Neural progenitor cell (in vitro differentiated cells): ENCODE measurements at regions not wholly inside any gene's neighbourhood (a gene's known extent, or its start where the extent isn't known, plus 50 kb on each side); places are given as distances from the start of the nearest gene placed in this dataset.

Experiments
- DNase-seq: peaks from one replicate; pipeline ENCODE4 v3.0.0-alpha.2; 2016; ENCODE audit warnings: low spot score
- H2AFZ ChIP-seq: fragments of 200-600 bp; sonication (generic); replicated peaks from 2 replicates; pipeline ENCODE4 v1.6.1; 2016; ENCODE audit warnings: antibody characterized with exemption
- H3F3A ChIP-seq: fragments of 200-600 bp; sonication (generic); 2 replicates; pipeline ENCODE4 v1.6.1; 2016; ENCODE audit warnings: antibody characterized with exemption, low read depth
- H3K27ac ChIP-seq: fragments of 200-600 bp; sonication (generic); 2 replicates; pipeline ENCODE4 v1.5.1; 2016; ENCODE audit warnings: mild to moderate bottlenecking
- H3K27me3 ChIP-seq: fragments of 200-600 bp; sonication (generic); 2 replicates; pipeline ENCODE4 v1.6.1; 2016; ENCODE audit warnings: mild to moderate bottlenecking, moderate library complexity
- H3K36me3 ChIP-seq: fragments of 200-600 bp; sonication (generic); 2 replicates; pipeline ENCODE4 v1.5.1; 2016
- H3K4me1 ChIP-seq: fragments of 200-600 bp; sonication (generic); 2 replicates; pipeline ENCODE4 v1.6.1; 2016; ENCODE audit warnings: mixed run types
- H3K4me2 ChIP-seq: fragments of 200-600 bp; sonication (generic); 2 replicates; pipeline ENCODE4 v1.6.1; 2016
- H3K4me3 ChIP-seq: fragments of 200-600 bp; sonication (generic); 2 replicates; pipeline ENCODE4 v1.5.1; 2016
- H3K79me2 ChIP-seq: fragments of 200-600 bp; sonication (generic); 2 replicates; pipeline ENCODE4 v1.6.1; 2016; ENCODE audit warnings: low read depth
- H3K9ac ChIP-seq: fragments of 200-600 bp; sonication (generic); 2 replicates; pipeline ENCODE4 v1.6.1; 2016
- H3K9me3 ChIP-seq: fragments of 200-600 bp; sonication (generic); 2 replicates; pipeline ENCODE4 v1.5.1; 2016; ENCODE audit warnings: low read depth
- H4K20me1 ChIP-seq: fragments of 200-600 bp; sonication (generic); 2 replicates; pipeline ENCODE4 v1.6.1; 2016; ENCODE audit warnings: low read depth
- H3K27ac Mint-ChIP-seq: 3 replicates; pipeline ENCODE4 v1.8.0; 2021; ENCODE audit warnings: mixed read lengths
- H3K27me3 Mint-ChIP-seq: 2 replicates; pipeline ENCODE4 v1.8.0; 2022; ENCODE audit warnings: low read depth, mild to moderate bottlenecking, inconsistent platforms, moderate library complexity, mixed read lengths; ENCODE audit not compliant: insufficient read depth
- H3K36me3 Mint-ChIP-seq: 3 replicates; pipeline ENCODE4 v1.8.0; 2021; ENCODE audit warnings: mixed read lengths
- H3K4me1 Mint-ChIP-seq: 3 replicates; pipeline ENCODE4 v1.8.0; 2021; ENCODE audit warnings: mixed read lengths
- H3K4me3 Mint-ChIP-seq: 3 replicates; pipeline ENCODE4 v1.8.0; 2021; ENCODE audit warnings: mild to moderate bottlenecking, moderate library complexity, mixed read lengths
- H3K9me3 Mint-ChIP-seq: 3 replicates; pipeline ENCODE4 v1.8.0; 2020; ENCODE audit warnings: mixed read lengths
- CTCF ChIP-seq: fragments of 200-600 bp; sonication (generic); IDR thresholded peaks from 2 replicates; pipeline ENCODE4 v1.5.1; 2017; ENCODE audit warnings: antibody characterized with exemption, mild to moderate bottlenecking
- EZH2 ChIP-seq: fragments of 200-600 bp; sonication (generic); IDR thresholded peaks from 2 replicates; pipeline ENCODE4 v1.6.1; 2017; ENCODE audit warnings: antibody characterized with exemption, mild to moderate bottlenecking, moderate library complexity
- EZH2phosphoT487 ChIP-seq: fragments of 200-600 bp; sonication (generic); IDR thresholded peaks from 2 replicates; pipeline ENCODE4 v1.6.1; 2017; ENCODE audit warnings: antibody characterized with exemption

GRCh38 chr6:20301256-20301655 is 89.0 kb upstream of the MBOAT1 start:
- TF ChIP-seq CTCF (no peak), EZH2phosphoT487 (no peak), EZH2 (no peak)
- Histone ChIP-seq H3K4me2 (no peak overlapping the region), H2AFZ (no peak overlapping the region), H3F3A (no peaks in the 10 kb centered on the region), H3K27ac (no peak overlapping the region), H4K20me1 (no peaks in the 10 kb centered on the region), H3K4me1 (no peaks in the 10 kb centered on the region), H3K9me3 (no peaks in the 10 kb centered on the region), H3K27me3 (no peaks in the 10 kb centered on the region), H3K36me3 (no peaks in the 10 kb centered on the region), H3K4me3 (no peak overlapping the region), H3K79me2 (no peaks in the 10 kb centered on the region), H3K9ac (no peak overlapping the region)
- H3K9me3 Mint-ChIP-seq: peaks cover 2% of the 10 kb centered on the region
- H3K36me3 Mint-ChIP-seq: no peaks in the 10 kb centered on the region
- H3K4me3 Mint-ChIP-seq: no peak overlapping the region
- no peak for DNase-seq
- no peak overlapping the region for H3K27ac Mint-ChIP-seq
- no peaks in the 10 kb centered on the region for H3K4me1 Mint-ChIP-seq
- peaks cover 10% of the 10 kb centered on the region for H3K27me3 Mint-ChIP-seq

- Histone ChIP-seq H3K9me3 (no peaks in the 10 kb centered on the region), H3K79me2 (no peaks in the 10 kb centered on the region), H2AFZ (no peak overlapping the region), H3K36me3 (no peaks in the 10 kb centered on the region), H3K4me1 (no peaks in the 10 kb centered on the region), H3K27me3 (no peaks in the 10 kb centered on the region), H3K4me2 (no peak overlapping the region), H3F3A (no peaks in the 10 kb centered on the region), H4K20me1 (no peaks in the 10 kb centered on the region), H3K27ac (no peak overlapping the region), H3K4me3 (no peak overlapping the region), H3K9ac (no peak overlapping the region)
- TF ChIP-seq CTCF (no peak), EZH2 (no peak), EZH2phosphoT487 (no peak)
- Mint-ChIP-seq H3K27ac (no peak overlapping the region), H3K4me3 (no peak overlapping the region), H3K36me3 (no peaks in the 10 kb centered on the region), H3K9me3 (peaks cover 2% of the 10 kb centered on the region), H3K27me3 (peaks cover 10% of the 10 kb centered on the region), H3K4me1 (no peaks in the 10 kb centered on the region)
- no peak for DNase-seq
These were observed 89.9 kb upstream of the MBOAT1 start for GRCh38 chr6:20302168-20302567.

GRCh38 chr6:20302702-20303251 is 90.5 kb upstream of the MBOAT1 start:
- Histone ChIP-seq H2AFZ (no peak overlapping the region), H3K27ac (no peak overlapping the region), H3K9me3 (no peaks in the 10 kb centered on the region), H3K4me3 (no peak overlapping the region), H3K4me2 (no peak overlapping the region), H3K27me3 (no peaks in the 10 kb centered on the region), H3F3A (no peaks in the 10 kb centered on the region), H4K20me1 (no peaks in the 10 kb centered on the region), H3K9ac (no peak overlapping the region), H3K36me3 (no peaks in the 10 kb centered on the region), H3K4me1 (no peaks in the 10 kb centered on the region), H3K79me2 (no peaks in the 10 kb centered on the region)
- no peaks in the 10 kb centered on the region for H3K4me1 Mint-ChIP-seq
- no peaks in the 10 kb centered on the region for H3K36me3 Mint-ChIP-seq
- H3K27ac Mint-ChIP-seq: no peak overlapping the region
- DNase-seq: no peak
- TF ChIP-seq CTCF (no peak), EZH2 (no peak), EZH2phosphoT487 (no peak)
- peaks cover 9% of the 10 kb centered on the region for H3K27me3 Mint-ChIP-seq
- no peak overlapping the region for H3K4me3 Mint-ChIP-seq
- peaks cover 2% of the 10 kb centered on the region for H3K9me3 Mint-ChIP-seq
